CD4-positive, alpha-beta T cell (primary cell): ENCODE measurements at regions not wholly inside any gene's neighbourhood (a gene's known extent, or its start where the extent isn't known, plus 50 kb on each side); places are given as distances from the start of the nearest gene placed in this dataset.

Experiments
- ATAC-seq: fragments of 200-7000 bp; cut with Tn5 transposase; one replicate; pipeline ENCODE4 v1.10.0; 2022; ENCODE audit warnings: mild to moderate bottlenecking; ENCODE audit not compliant: poor library complexity
- CTCF ChIA-PET: fragments of 350-600 bp; sonication (Branson Sonifier 250); formaldehyde crosslinking; loops from one replicate; lab custom pipeline; 2021; ENCODE audit warnings: antibody characterized with exemption, inconsistent platforms; lab: Charles Lee
- POLR2A ChIA-PET: fragments of 350-600 bp; sonication (Branson Sonifier 250); formaldehyde crosslinking; loops from one replicate; lab custom pipeline; 2021; ENCODE audit warnings: antibody characterized with exemption, inconsistent platforms; lab: Charles Lee
- DNase-seq, 14 experiments: peaks; one replicate each; pipeline ENCODE4 v3.0.0-alpha.2; 2013 to 2020; ENCODE audit warnings: mixed read lengths in 2 of 14
- H3K27ac ChIP-seq, 2 donors: one replicate each; pipeline versions ENCODE4 v1.5.1 to v1.7.0; 2013; ENCODE audit warnings: low read length in 2 of 2, low read depth in 1 of 2, mild to moderate bottlenecking in 1 of 2
- H3K27me3 ChIP-seq, 2 experiments: 1 replicate in 1 of 2; 2 replicates in 1 of 2; pipeline versions ENCODE4 v1.6.1 to v1.7.0; 2013; ENCODE audit warnings: low read length in 2 of 2, control low read depth in 1 of 2, mild to moderate bottlenecking in 1 of 2, moderate library complexity in 1 of 2; ENCODE audit not compliant: insufficient read depth in 2 of 2, control insufficient read depth in 1 of 2
- H3K36me3 ChIP-seq: one replicate; pipeline ENCODE4 v1.6.1; 2013; ENCODE audit warnings: low read length, control low read depth; ENCODE audit not compliant: insufficient read depth
- H3K4me1 ChIP-seq: one replicate; pipeline ENCODE4 v1.6.1; 2013; ENCODE audit warnings: low read length, control low read depth; ENCODE audit not compliant: insufficient read depth
- H3K4me3 ChIP-seq: one replicate; pipeline ENCODE4 v1.5.1; 2013; ENCODE audit warnings: mild to moderate bottlenecking, low read length, moderate library complexity
- H3K9me3 ChIP-seq, 2 experiments: 1 replicate in 1 of 2; 2 replicates in 1 of 2; pipeline versions ENCODE4 v1.6.1 to v1.7.0; 2013; ENCODE audit warnings: low read length in 2 of 2, mild to moderate bottlenecking in 2 of 2, control low read depth in 1 of 2, moderate library complexity in 1 of 2; ENCODE audit not compliant: control insufficient read depth in 1 of 2, insufficient read depth in 1 of 2
- H3K27ac Mint-ChIP-seq: one replicate; pipeline ENCODE4 v1.8.0; 2020; ENCODE audit warnings: mixed read lengths
- H3K27me3 Mint-ChIP-seq: one replicate; pipeline ENCODE4 v1.8.0; 2021; ENCODE audit warnings: mixed read lengths
- H3K36me3 Mint-ChIP-seq: one replicate; pipeline ENCODE4 v1.8.0; 2021; ENCODE audit warnings: low read depth, mixed read lengths
- H3K4me1 Mint-ChIP-seq: one replicate; pipeline ENCODE4 v1.8.0; 2021; ENCODE audit warnings: low read depth, mixed read lengths
- H3K4me3 Mint-ChIP-seq: one replicate; pipeline ENCODE4 v1.8.0; 2020; ENCODE audit warnings: mild to moderate bottlenecking, mixed read lengths
- H3K9me3 Mint-ChIP-seq: one replicate; pipeline ENCODE4 v1.8.0; 2020; ENCODE audit warnings: mixed read lengths
- CTCF ChIP-seq: fragments of 200-600 bp; IDR thresholded peaks from one replicate; pipeline ENCODE4 v1.8.0; 2022; ENCODE audit warnings: antibody characterized with exemption, mild to moderate bottlenecking
- intact Hi-C, 2 experiments: fragments of 100-400 bp; cut with DNase I in 1 of 2; cut with micrococcal nuclease in 1 of 2; formaldehyde crosslinking; loops; one replicate each; pipeline versions ENCODE4 v1.15.1 to v1.9.0; 2023 to 2025; cut with DNase I, micrococcal nuclease

GRCh38 chr7:116340943-116341907 lies 130.9 kb downstream of the TES start:
- Histone ChIP-seq H3K27ac (no peak overlapping the region), H3K9me3 (no peaks in the 10 kb centered on the region), H3K4me1 (no peaks in the 10 kb centered on the region), H3K4me3 (no peak overlapping the region), H3K36me3 (no peaks in the 10 kb centered on the region), H3K27me3 (no peaks in the 10 kb centered on the region)
- no peaks in the 10 kb centered on the region for H3K36me3 Mint-ChIP-seq
- H3K4me1 Mint-ChIP-seq, result no peaks in the 10 kb centered on the region
- intact Hi-C loops, result no loop called here
- CTCF ChIA-PET, result no interaction called here
- ATAC-seq (no peak), DNase-seq (no peak)
- H3K4me3 Mint-ChIP-seq, result no peak overlapping the region
- POLR2A ChIA-PET, result no interaction called here
- H3K27ac Mint-ChIP-seq, result no peak overlapping the region
- no peaks in the 10 kb centered on the region for H3K9me3 Mint-ChIP-seq
- no peak for TF ChIP-seq CTCF
- H3K27me3 Mint-ChIP-seq, result no peaks in the 10 kb centered on the region

- H3K9me3 ChIP-seq, result no peaks in the 10 kb centered on the region
- no peak overlapping the region for H3K4me3 Mint-ChIP-seq
- no peak overlapping the region for H3K27ac ChIP-seq
- H3K4me1 ChIP-seq, result no peaks in the 10 kb centered on the region
- no peak for TF ChIP-seq CTCF
- H3K27ac Mint-ChIP-seq, result no peak overlapping the region
- ChIA-PET POLR2A (no interaction called here), CTCF (no interaction called here)
- intact Hi-C loops, result no loop called here
- no peaks in the 10 kb centered on the region for H3K27me3 ChIP-seq
- no peak for ATAC-seq
- H3K9me3 Mint-ChIP-seq, result no peaks in the 10 kb centered on the region
- H3K4me1 Mint-ChIP-seq, result no peaks in the 10 kb centered on the region
- no peak overlapping the region for H3K4me3 ChIP-seq
- H3K36me3 ChIP-seq, result no peaks in the 10 kb centered on the region
- no peak for DNase-seq
- no peaks in the 10 kb centered on the region for H3K36me3 Mint-ChIP-seq
- no peaks in the 10 kb centered on the region for H3K27me3 Mint-ChIP-seq
Measured at GRCh38 chr7:116342125-116342524, 131.8 kb downstream of the TES start.

DNA sequence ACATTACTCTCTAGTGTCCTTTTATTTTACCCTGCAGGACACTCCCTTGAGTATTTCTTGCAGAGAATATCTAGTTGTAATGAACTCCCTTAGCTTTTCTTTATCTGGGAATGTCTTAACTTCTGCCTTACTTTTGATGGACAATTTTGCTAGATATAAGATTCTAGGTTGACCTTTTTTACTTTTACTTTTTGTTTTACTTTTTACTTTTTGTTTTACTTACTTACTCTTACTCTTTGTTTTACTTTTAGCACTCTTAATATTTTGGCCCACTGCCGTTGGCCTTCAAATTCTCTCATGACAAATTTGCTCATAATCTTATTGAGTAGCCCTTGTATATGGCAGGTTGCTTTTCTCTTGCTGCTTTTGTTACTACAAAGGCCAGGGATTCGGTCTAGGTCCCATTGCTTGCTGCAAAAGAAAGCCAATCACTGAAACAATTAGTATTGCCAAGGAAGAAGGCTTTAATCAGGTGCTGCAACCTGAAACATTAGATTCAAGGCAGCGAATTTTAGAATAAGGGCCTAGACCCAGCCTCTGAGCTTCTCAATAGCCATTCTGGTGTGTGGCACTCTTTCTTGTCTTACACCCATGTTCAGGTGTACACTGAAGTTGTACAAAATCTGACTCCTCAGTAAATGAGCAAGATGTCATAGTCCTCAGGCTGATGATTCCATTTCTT lies 137.0 kb downstream of the TES start:
- no peak overlapping the region for H3K27ac Mint-ChIP-seq
- ATAC-seq, result no peak
- intact Hi-C loops, result no loop called here
- H3K4me3 ChIP-seq, result no peak overlapping the region
- no peaks in the 10 kb centered on the region for H3K36me3 ChIP-seq
- no peak overlapping the region for H3K27ac ChIP-seq
- DNase-seq, result no peak
- CTCF ChIA-PET, result no interaction called here
- H3K9me3 Mint-ChIP-seq, result no peaks in the 10 kb centered on the region
- H3K4me1 ChIP-seq, result no peaks in the 10 kb centered on the region
- TF ChIP-seq CTCF, result no peak
- no peak overlapping the region for H3K4me3 Mint-ChIP-seq
- no peaks in the 10 kb centered on the region for H3K36me3 Mint-ChIP-seq
- no peaks in the 10 kb centered on the region for H3K4me1 Mint-ChIP-seq
- POLR2A ChIA-PET, result no interaction called here
- no peaks in the 10 kb centered on the region for H3K9me3 ChIP-seq
- peaks cover 7% of the 10 kb centered on the region for H3K27me3 Mint-ChIP-seq
- no peaks in the 10 kb centered on the region for H3K27me3 ChIP-seq
